GM19351 (cell line): ENCODE measurements at regions not wholly inside any gene's neighbourhood (a gene's known extent, or its start where the extent isn't known, plus 50 kb on each side); places are given as distances from the start of the nearest gene placed in this dataset.

Experiments
- ATAC-seq: cut with Tn5 transposase; IDR thresholded peaks from one replicate; pipeline ENCODE4 v1.9.1; 2021; ENCODE audit warnings: mild to moderate bottlenecking, moderate library complexity; ENCODE audit not compliant: unreplicated experiment

DNA sequence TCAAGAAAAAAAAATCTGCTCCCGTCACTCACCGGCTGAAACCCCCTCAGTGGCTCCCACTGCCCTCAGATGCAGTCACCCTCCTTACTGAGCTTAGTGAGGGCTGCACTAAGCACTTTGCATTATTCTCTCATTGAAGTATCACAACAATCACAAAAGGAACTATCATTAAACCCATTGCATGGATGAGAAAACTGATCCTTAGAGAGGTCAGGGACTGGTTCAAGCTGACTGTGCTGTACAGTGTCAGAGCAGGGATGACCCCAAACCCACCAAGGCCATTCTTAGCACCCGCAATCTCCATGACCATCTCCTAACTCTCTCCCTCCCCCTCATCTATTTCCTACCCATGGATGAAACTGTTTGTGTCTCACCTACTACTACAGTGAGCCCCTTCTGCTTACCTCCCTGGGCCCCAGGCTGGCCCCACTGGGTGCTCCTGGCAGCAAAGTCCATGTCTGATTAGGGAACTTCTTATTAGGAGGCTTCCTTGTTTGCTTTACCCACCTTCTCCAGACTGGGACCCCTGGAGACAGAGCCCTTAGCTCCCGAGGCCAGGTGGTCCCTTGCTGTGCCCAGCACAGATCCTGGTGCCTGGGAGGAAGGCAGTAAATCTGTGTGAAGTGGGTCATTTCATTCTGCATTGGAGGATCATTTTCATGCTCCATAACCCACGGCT lies 139.3 kb upstream of the ID2 start:
- no peak for ATAC-seq

DNA sequence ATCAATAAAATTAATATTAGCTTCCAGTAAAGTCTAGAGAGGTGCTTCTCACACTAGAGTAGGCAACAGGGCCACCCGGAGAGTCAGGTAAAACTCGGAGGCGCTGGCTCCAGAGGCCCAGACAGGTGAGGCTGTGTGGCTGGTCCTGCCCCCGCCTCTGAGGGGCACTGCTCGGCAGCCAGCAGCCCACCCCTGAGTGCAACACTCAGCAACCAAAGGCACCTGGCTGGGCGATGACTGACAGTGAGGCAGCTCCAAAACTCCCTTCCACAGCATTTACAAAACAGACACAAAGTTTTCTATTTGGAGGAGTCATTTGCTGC lies 138.8 kb upstream of the ID2 start:
- peak; percentile 12 for ATAC-seq

- peak; percentile 68 for ATAC-seq
These were observed 138.3 kb upstream of the ID2 start for GRCh38 chr2:8543383-8544170.

GRCh38 chr2:8544171-8544785 lies 137.6 kb upstream of the ID2 start:
- no peak for ATAC-seq

GRCh38 chr2:8544786-8545694 lies 136.8 kb upstream of the ID2 start:
- peak; percentile 57 for ATAC-seq

GRCh38 chr2:8545695-8546611 lies 135.9 kb upstream of the ID2 start:
- no peak for ATAC-seq

DNA sequence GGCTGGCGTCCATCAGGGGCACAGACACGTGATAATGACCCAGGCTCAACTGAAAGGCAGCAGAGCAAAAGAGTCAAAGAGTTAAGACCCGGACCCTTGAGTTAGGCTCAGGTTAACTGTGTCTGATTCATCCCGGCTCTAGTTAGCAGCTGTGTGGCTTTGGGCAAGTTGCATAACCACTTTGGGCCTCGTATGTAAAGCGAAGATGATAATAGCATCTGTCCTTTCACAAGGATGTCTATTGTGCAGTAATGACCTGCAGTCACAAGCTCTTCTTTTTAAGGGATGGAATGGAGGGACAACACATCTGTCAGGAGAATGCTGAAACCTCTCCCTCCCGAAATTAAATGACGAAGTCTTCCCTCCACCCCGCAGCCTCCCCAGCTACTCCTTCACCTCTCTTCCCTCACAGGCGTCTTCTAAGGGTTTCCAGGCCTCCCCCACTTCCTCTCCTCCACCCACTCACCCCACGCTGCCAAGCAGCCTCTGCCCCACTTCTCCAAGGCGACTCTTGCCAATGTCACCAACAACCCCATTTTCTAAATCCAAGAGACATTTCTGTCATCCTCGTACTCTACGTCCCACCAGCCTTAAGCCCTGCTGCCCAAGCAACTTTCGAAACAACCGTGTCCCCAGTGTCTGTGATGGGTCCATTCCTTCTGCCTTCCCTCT lies 135.1 kb upstream of the ID2 start:
- no peak for ATAC-seq

DNA sequence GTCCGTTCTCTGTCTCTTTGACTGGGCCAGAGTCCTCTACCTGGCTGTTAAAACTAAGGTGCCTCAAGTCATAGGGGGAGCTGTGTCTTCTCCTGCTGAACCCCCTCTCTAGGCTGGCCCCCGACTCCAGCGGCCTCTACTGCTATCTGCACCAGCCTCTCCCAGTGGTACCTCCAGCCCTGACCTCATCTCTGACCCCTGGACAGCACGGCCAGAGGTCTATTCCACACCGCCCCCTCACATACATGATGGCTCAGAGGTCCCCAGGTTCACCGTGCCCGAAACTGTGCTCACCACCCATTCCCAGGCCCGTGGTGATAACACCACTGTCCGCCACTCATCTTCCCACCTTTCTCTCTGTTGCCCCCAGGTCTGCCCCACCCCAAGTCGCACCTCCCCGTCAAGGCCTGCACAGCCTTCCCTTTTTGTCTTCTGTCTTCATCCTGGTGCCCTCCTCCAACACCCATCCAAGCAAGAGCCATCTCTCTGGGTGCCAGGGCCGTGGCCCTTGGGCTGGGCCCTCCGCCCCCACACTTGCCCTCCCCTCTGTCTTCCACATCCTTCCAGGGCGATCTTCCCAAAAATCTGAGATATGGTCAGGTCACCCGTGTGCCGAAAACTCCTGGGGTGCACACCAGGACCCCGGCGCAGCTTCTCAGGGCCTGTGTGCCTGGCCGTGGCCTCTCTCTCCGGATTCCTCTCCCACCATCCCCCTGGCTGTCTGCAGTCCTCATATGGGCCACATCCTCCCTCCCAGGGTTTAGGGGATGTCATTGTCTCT lies 134.4 kb upstream of the ID2 start:
- ATAC-seq = no peak

DNA sequence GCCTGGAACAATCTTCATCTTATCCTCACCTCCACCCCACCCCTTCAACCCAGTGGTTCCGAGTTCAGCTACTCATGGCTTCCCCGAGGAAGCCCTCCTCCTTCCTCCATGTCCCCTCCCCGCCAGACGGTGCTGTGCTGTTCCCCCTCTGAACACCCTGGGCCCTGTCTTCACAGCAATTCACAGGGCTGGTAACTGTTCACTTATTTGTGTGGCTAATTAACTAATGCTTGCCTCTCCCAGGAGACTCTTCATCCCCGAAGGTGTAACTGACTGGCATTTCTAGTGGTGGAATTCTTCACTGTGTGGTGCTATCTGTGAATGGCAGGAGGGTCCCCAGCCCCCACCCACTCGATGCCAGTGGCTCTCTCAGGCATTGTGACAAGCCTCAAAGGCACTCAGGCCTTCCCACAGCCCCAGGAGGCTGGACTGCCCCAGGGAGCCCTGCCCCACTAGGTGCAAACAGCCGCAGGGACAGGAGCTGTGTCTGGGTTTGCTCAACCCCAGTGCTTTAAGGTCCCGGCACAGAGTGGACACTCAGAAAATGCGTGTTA lies 133.7 kb upstream of the ID2 start:
- ATAC-seq = no peak

GRCh38 chr2:8548619-8549150 lies 133.2 kb upstream of the ID2 start:
- no peak for ATAC-seq

GRCh38 chr2:8549273-8549922 lies 132.5 kb upstream of the ID2 start:
- ATAC-seq = no peak

DNA sequence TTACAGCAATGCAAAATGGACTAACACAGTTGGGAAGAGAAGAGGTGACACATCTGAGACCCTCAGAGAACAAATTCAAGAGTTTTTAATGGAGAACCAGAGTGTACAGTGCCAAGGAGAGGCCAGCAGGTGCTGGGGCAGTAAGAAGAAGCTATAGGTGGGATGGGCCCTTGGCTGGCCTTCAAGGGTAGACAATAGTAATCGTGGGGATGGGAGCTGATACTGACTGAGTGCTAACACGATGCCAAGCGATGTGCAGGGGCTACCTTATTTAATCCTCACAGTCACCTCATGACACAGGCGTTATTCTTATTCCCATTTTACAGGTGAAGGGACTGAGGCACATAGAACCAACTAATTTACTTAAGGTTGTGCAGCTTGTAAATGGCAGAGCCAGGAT lies 131.9 kb upstream of the ID2 start:
- ATAC-seq = no peak

DNA sequence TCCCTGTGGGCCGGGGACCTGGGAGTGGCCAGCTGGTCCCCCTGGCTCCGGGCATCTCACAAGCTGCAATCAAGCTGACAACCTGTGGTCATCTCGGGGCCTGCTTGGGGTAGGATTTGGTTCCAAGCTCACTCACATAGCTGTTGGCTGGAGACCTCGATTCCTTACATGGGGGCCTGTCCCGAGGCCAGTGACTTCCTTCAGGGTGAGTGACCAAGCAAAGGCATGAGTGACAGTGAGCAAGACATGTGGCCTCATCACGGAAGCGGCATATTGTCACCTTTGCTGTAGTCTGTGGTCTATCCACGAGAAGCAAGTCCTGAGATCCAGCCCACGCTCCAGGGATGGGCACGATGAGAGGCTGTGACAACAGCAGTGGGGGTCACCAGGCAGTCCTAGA lies 131.4 kb upstream of the ID2 start:
- ATAC-seq = no peak

GRCh38 chr2:8550937-8551621 lies 130.8 kb upstream of the ID2 start:
- ATAC-seq = no peak

DNA sequence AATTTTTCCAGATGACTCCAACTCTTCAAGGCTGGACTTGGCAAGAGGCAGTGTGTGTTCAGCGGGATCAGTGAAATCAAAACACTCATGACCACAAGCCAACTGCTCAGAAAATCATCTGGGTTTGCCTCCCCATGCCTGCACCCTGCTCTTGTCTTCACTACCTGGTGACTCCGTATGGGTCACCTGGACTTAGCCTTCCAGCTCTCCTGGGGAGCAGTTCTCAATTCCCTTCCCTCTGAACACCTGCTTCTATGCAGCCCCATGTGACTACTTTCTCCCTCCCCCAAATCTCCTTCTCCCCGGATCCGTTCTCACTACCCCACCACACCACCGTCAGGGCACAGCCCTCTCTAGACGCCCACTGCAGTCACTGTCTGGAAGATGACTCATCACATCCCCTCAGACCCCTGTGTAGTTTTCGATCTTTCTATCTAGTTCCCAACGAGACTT lies 130.2 kb upstream of the ID2 start:
- peak; percentile 81 for ATAC-seq

GRCh38 chr2:8552293-8552801 lies 129.5 kb upstream of the ID2 start:
- peak; percentile 63 for ATAC-seq

DNA sequence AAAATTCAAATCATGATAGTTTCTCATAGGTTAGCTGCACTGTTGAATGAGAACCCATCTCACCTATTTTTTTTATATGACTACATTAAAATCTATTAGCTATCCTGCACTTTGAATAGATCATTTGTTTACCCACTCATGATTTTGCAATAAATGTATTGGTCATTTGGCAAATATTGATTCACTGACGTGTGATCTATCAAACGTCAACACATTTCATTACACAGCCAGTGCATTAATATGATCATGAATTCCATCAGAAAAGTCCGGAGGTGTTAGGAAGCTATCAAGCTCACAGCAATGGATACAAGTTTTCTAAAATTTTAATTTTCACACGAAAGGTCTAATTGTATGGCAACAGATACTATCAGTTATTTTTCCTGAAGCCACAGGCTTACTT lies 128.2 kb upstream of the ID2 start:
- no peak for ATAC-seq
